A549 (cell line): ENCODE measurements at regions not wholly inside any gene's neighbourhood (a gene's known extent, or its start where the extent isn't known, plus 50 kb on each side); places are given as distances from the start of the nearest gene placed in this dataset.

ENCODE experiments used
- ATAC-seq, 2 experiments: fragments of 200-7000 bp in 1 of 2; fragments of >200 bp in 1 of 2; cut with Nextera tagmentation in 1 of 2; cut with Tn5 transposase in 1 of 2; 3 replicates each; pipeline versions ENCODE4 v1.8.0 to v1.9.1; 2018 to 2020; ENCODE audit warnings: mild to moderate bottlenecking in 1 of 2, moderate library complexity in 1 of 2
- CTCF ChIA-PET: fragments of 300-600 bp; sonication (Branson Sonifier 250); formaldehyde crosslinking; extraction: SDS; loops from one replicate; lab custom pipeline; 2021; ENCODE audit warnings: antibody characterized with exemption, inconsistent platforms; lab: Yijun Ruan, JAX
- POLR2A ChIA-PET: fragments of 350-600 bp; formaldehyde crosslinking; extraction: SDS; loops from one replicate; lab custom pipeline; 2021; ENCODE audit warnings: antibody characterized with exemption, inconsistent platforms; lab: Yijun Ruan, JAX
- DNase-seq, 2 experiments: peaks; one replicate each; pipeline versions ENCODE4 v3.0.0 to v3.0.0-alpha.2; 2011 to 2016; ENCODE audit warnings: low read depth in 1 of 2, low spot score in 1 of 2
- FAIRE-seq: peaks from 2 replicates; lab custom pipeline; 2011; peaks lifted over from hg19 to GRCh38; lab: Jason Lieb, UNC
- H3K27ac ChIP-seq, 2 experiments: fragments of >200 bp; sonication (Bioruptor Twin); formaldehyde crosslinking; 3 replicates each; pipeline ENCODE4 v1.5.1; 2016 to 2017
- H3K4me1 ChIP-seq: fragments of >200 bp; sonication (Bioruptor Twin); formaldehyde crosslinking; 3 replicates; pipeline ENCODE4 v1.6.1; 2016
- H3K4me2 ChIP-seq: fragments of >200 bp; sonication (Bioruptor Twin); formaldehyde crosslinking; 3 replicates; pipeline ENCODE4 v1.6.1; 2016
- H3K4me3 ChIP-seq: fragments of >200 bp; sonication (Bioruptor Twin); formaldehyde crosslinking; 3 replicates; pipeline ENCODE4 v1.5.1; 2016
- H3K9me3 ChIP-seq: fragments of >200 bp; sonication (Bioruptor Twin); formaldehyde crosslinking; 3 replicates; pipeline ENCODE4 v1.6.1; 2016
- ATOH8 ChIP-seq: fragments of 250-450 bp; sonication (Bioruptor Pico); IDR thresholded peaks from 2 replicates; pipeline ENCODE4 v1.5.0; 2020; ENCODE audit warnings: low read depth, mild to moderate bottlenecking, moderate library complexity
- BCL3 ChIP-seq: fragments of >200 bp; sonication (Bioruptor Twin); formaldehyde crosslinking; IDR thresholded peaks from 3 replicates; pipeline ENCODE4 v1.6.1; 2016
- BHLHE40 ChIP-seq: IDR thresholded peaks from 2 replicates; pipeline ENCODE4 v1.6.1; 2012; ENCODE audit warnings: low read depth, low read length, inconsistent platforms
- CHD4 ChIP-seq: fragments of 200-600 bp; sonication (generic); IDR thresholded peaks from 2 replicates; pipeline ENCODE4 v1.6.1; 2016; ENCODE audit warnings: antibody characterized with exemption, mild to moderate bottlenecking, borderline replicate concordance
- HDAC2 ChIP-seq: fragments of 200-600 bp; sonication (generic); IDR thresholded peaks from 2 replicates; pipeline ENCODE4 v1.6.1; 2016
- HEYL ChIP-seq: fragments of 250-450 bp; sonication (Bioruptor Pico); IDR thresholded peaks from 2 replicates; pipeline ENCODE4 v1.8.0; 2021; ENCODE audit warnings: mild to moderate bottlenecking, moderate library complexity
- HOXA7 ChIP-seq: fragments of 250-450 bp; sonication (Bioruptor Pico); IDR thresholded peaks from 2 replicates; pipeline ENCODE4 v1.5.0; 2020; ENCODE audit warnings: mild to moderate bottlenecking, moderate library complexity
- HOXB13 ChIP-seq: fragments of 250-450 bp; sonication (Bioruptor Pico); IDR thresholded peaks from 2 replicates; pipeline ENCODE4 v1.5.0; 2020; ENCODE audit warnings: low read depth, mild to moderate bottlenecking, moderate library complexity
- JUN ChIP-seq, 2 experiments: fragments of >200 bp; sonication (Bioruptor Twin); formaldehyde crosslinking; IDR thresholded peaks; 2 replicates in 1 of 2; 3 replicates in 1 of 2; pipeline ENCODE4 v1.6.1; 2016 to 2017
- KDM1A ChIP-seq: fragments of 200-600 bp; sonication (generic); IDR thresholded peaks from 2 replicates; pipeline ENCODE4 v1.6.1; 2016; ENCODE audit warnings: low read depth, mild to moderate bottlenecking
- KDM5A ChIP-seq: fragments of 200-600 bp; sonication (generic); IDR thresholded peaks from 2 replicates; pipeline ENCODE4 v1.6.1; 2016; ENCODE audit warnings: antibody characterized with exemption, mild to moderate bottlenecking
- MAZ ChIP-seq: fragments of 150-350 bp; IDR thresholded peaks from 2 replicates; pipeline ENCODE4 v1.6.1; 2014; ENCODE audit warnings: antibody characterized with exemption, low read depth, low read length, borderline replicate concordance
- MYC ChIP-seq: IDR thresholded peaks from 2 replicates; pipeline ENCODE4 v1.6.1; 2012; ENCODE audit warnings: mild to moderate bottlenecking, inconsistent platforms, low read length, improper control_type of control experiment, borderline replicate concordance
- NR3C1 ChIP-seq: fragments of >200 bp; sonication (Bioruptor Twin); formaldehyde crosslinking; IDR thresholded peaks from 3 replicates; pipeline ENCODE4 v1.6.1; 2017
- PBX3 ChIP-seq: IDR thresholded peaks from 2 replicates; pipeline ENCODE4 v1.6.1; 2012
- POLR2AphosphoS2 ChIP-seq: conservative IDR thresholded peaks from 2 replicates; pipeline ENCODE4 v1.6.1; 2012; ENCODE audit warnings: low read length, improper control_type of control experiment, inconsistent platforms
- RAD21 ChIP-seq, 2 experiments: fragments of >200 bp in 1 of 2; sonication (Bioruptor Twin) in 1 of 2; formaldehyde crosslinking in 1 of 2; IDR thresholded peaks in 1 of 2; conservative IDR thresholded peaks in 1 of 2; 2 replicates in 1 of 2; 3 replicates in 1 of 2; pipeline ENCODE4 v1.6.1; 2012 to 2018; ENCODE audit warnings: inconsistent platforms in 1 of 2
- RARB ChIP-seq: fragments of 250-450 bp; sonication (Bioruptor Pico); IDR thresholded peaks from 2 replicates; pipeline ENCODE4 v1.8.0; 2021; ENCODE audit warnings: mild to moderate bottlenecking, moderate library complexity
- RCOR1 ChIP-seq: fragments of 150-350 bp; IDR thresholded peaks from 2 replicates; pipeline ENCODE4 v1.6.1; 2014; ENCODE audit warnings: antibody characterized with exemption, low read length, low read depth
- REST ChIP-seq: fragments of 200-600 bp; sonication (generic); IDR thresholded peaks from 2 replicates; pipeline ENCODE4 v1.6.1; 2016; ENCODE audit warnings: antibody characterized with exemption, mild to moderate bottlenecking, moderate library complexity
- RFX5 ChIP-seq: fragments of 450-650 bp; IDR thresholded peaks from 2 replicates; pipeline ENCODE4 v1.7.1; 2014; ENCODE audit warnings: antibody characterized with exemption, mild to moderate bottlenecking, moderate library complexity
- SREBF2 ChIP-seq: fragments of 450-650 bp; IDR thresholded peaks from 2 replicates; pipeline ENCODE4 v1.6.1; 2014; ENCODE audit warnings: mild to moderate bottlenecking, moderate library complexity
- ZC3H11A ChIP-seq: fragments of 450-650 bp; IDR thresholded peaks from 2 replicates; pipeline ENCODE4 v1.6.1; 2014; ENCODE audit warnings: antibody characterized with exemption, mild to moderate bottlenecking
- ZFP36 ChIP-seq: fragments of 450-650 bp; IDR thresholded peaks from 2 replicates; pipeline ENCODE4 v1.6.1; 2014; ENCODE audit warnings: borderline replicate concordance; ENCODE audit not compliant: partially characterized antibody
- WGBS: methylation state at CpG from one replicate; pipeline ENCODE4 v1.1.6; 2017; ENCODE audit errors: missing lambda C conversion rate; 5-methylcytosine and 5-hydroxymethylcytosine counted together

- FAIRE-seq (no peak), DNase-seq (no peak), ATAC-seq (no peak)
- Histone ChIP-seq H3K27ac (no peak overlapping the region), H3K4me1 (no peaks in the 10 kb centered on the region), H3K4me3 (no peak overlapping the region), H3K9me3 (no peaks in the 10 kb centered on the region)
- ChIA-PET CTCF (no interaction called here), POLR2A (no interaction called here)
- 8% methylated on average over 1 of the region's 1 CpG for WGBS
- no peak for TF ChIP-seq HEYL
- TF ChIP-seq HOXB13: no peak
- no peak for TF ChIP-seq NR3C1
- no peak for TF ChIP-seq BHLHE40
- TF ChIP-seq KDM5A: no peak
- no peak for TF ChIP-seq PBX3
- TF ChIP-seq BCL3: no peak
- TF ChIP-seq RAD21 (conservative IDR thresholded peaks at IDR 0.05 in 1 of 2, IDR thresholded peaks at IDR 0.05 in 1 of 2): no peak
- TF ChIP-seq MYC: no peak
- no peak for TF ChIP-seq RFX5
- no peak for TF ChIP-seq ZFP36
- no peak for TF ChIP-seq CHD4
- TF ChIP-seq JUN (IDR thresholded peaks at IDR 0.05): no peak
- TF ChIP-seq HOXA7 (CRISPR knock-in tag): no peak
- TF ChIP-seq, all 56 proteins: peak for 0
- no peak overlapping the region for H3K4me2 ChIP-seq
Observed at GRCh38 chr11:15613789-15614188, 499.1 kb downstream of the INSC start.

- Histone ChIP-seq H3K4me3 (no peak overlapping the region), H3K27ac (no peak overlapping the region), H3K4me2 (no peak overlapping the region), H3K4me1 (no peaks in the 10 kb centered on the region), H3K9me3 (no peaks in the 10 kb centered on the region)
- no peak for DNase-seq
- no peak for TF ChIP-seq POLR2AphosphoS2
- no peak for TF ChIP-seq NR3C1
- no peak for TF ChIP-seq KDM1A
- no peak for TF ChIP-seq MYC
- no peak for TF ChIP-seq HOXB13
- TF ChIP-seq SREBF2: no peak
- TF ChIP-seq RARB (CRISPR knock-in tag): no peak
- no peak for TF ChIP-seq ATOH8 (CRISPR knock-in tag)
- no peak for TF ChIP-seq BCL3
- no peak for TF ChIP-seq HDAC2
- no peak for TF ChIP-seq REST
- TF ChIP-seq RCOR1: no peak
- TF ChIP-seq MAZ: no peak
- TF ChIP-seq ZC3H11A: no peak
- FAIRE-seq: no peak
- WGBS: 0% methylated on average over 2 of the region's 2 CpGs
- CTCF ChIA-PET: interaction anchor here (1.2 kb wide), 1 partner anchor 998 kb away, joined by 3 read pairs; no protein-coding TSS in a partner anchor
- POLR2A ChIA-PET: no interaction called here
- ATAC-seq: no peak
Observed at GRCh38 chr11:15615398-15616096, 500.8 kb downstream of the INSC start.
